ENCODE measurements at regions not wholly inside any gene's neighbourhood (a gene's known extent, or its start where the extent isn't known, plus 50 kb on each side); places are given as distances from the start of the nearest gene placed in this dataset.

DNA sequence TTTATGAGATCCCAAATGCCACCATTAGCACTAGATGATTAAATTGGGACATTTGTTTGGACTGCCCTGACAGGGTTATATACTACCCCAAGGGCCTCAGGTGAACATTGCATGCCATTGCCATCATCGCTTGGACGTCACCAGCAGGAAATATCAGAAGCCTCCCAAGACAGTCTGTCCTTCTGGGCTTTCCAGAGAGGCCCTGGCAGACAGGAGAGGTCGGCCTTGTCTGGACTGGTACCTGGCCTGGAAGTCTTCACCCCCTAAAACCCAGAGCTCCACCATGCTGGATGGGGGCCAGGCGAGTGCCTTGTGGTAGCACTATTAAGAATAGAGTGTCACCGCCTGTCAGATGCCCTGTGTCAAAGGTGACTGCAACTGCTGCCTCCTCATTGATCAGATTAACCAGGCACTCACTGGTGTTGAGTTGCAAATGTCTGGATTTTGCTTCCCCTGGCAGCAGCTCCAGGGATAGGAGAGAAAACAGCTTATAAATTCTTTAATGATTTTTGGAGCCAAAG is 324.1 kb upstream of the RASGRP1 start:
- in situ Hi-C loops (cut with HindIII; ENCODE audit: low pct_ligation_motif_present, low sequenced_read_pairs) = no loop called here
- Histone ChIP-seq H3K27me3 (replicated peaks) (no peaks in the 10 kb centered on the region), H3K27ac (no peak overlapping the region), H3K36me3 (replicated peaks) (no peaks in the 10 kb centered on the region), H3K4me3 (ENCODE audit: low read depth, low read length) (no peak overlapping the region)
- no peak for DNase-seq
- TF ChIP-seq, protein P1, sequence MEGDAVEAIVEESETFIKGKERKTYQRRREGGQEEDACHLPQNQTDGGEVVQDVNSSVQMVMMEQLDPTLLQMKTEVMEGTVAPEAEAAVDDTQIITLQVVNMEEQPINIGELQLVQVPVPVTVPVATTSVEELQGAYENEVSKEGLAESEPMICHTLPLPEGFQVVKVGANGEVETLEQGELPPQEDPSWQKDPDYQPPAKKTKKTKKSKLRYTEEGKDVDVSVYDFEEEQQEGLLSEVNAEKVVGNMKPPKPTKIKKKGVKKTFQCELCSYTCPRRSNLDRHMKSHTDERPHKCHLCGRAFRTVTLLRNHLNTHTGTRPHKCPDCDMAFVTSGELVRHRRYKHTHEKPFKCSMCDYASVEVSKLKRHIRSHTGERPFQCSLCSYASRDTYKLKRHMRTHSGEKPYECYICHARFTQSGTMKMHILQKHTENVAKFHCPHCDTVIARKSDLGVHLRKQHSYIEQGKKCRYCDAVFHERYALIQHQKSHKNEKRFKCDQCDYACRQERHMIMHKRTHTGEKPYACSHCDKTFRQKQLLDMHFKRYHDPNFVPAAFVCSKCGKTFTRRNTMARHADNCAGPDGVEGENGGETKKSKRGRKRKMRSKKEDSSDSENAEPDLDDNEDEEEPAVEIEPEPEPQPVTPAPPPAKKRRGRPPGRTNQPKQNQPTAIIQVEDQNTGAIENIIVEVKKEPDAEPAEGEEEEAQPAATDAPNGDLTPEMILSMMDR (IDR thresholded peaks at IDR 0.05; ENCODE audit: low read depth, low read length, missing control alignments) = no peak

DNA sequence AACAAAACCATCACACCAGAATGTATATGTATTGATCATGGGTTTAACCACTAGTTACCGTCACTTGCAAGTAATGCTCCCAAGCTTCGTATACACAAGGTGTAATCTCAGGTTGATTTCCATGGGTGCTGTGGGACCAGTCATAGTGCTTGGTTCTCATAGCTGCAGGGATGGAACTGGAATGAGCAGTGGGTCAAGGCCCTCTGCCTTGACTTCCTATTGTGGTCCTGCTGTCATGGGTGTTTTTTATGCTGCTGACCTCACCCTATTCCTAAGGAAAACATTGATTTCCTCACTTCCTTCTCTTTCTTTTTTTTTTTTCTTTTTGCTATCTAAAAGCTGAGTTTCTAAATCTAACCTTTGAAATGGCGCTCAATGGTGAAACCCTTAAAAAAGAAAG is 325.6 kb upstream of the RASGRP1 start:
- TF ChIP-seq, protein P1 (IDR thresholded peaks at IDR 0.05; ENCODE audit: low read depth, low read length, missing control alignments) = no peak
- in situ Hi-C loops (cut with HindIII; ENCODE audit: low pct_ligation_motif_present, low sequenced_read_pairs) = no loop called here
- no peaks in the 10 kb centered on the region for H3K27me3 ChIP-seq (replicated peaks)
- no peaks in the 10 kb centered on the region for H3K36me3 ChIP-seq (replicated peaks)
- no peak for DNase-seq
- no peak overlapping the region for H3K27ac ChIP-seq
- H3K4me3 ChIP-seq (ENCODE audit: low read depth, low read length) = no peak overlapping the region

DNA sequence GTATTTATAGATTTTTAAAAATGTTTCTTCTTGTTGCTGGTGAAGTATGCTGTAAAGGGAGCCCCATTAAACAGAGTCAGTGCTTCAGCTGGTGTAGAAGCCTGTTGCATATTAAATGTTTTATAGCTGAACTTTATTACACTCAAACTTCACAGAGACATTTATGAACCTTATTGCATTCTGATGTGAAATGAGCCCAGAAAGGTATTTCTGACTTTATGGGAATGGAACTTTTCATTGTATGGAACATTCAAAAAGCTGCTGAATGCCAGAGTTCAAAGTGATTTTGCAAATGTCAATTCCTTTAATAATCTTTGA is 329.3 kb upstream of the RASGRP1 start:
- H3K27ac ChIP-seq = peak overlapping the region; percentile 81
- TF ChIP-seq, protein P1 (IDR thresholded peaks at IDR 0.05; ENCODE audit: low read depth, low read length, missing control alignments) = no peak
- H3K36me3 ChIP-seq (replicated peaks) = no peaks in the 10 kb centered on the region
- H3K4me3 ChIP-seq (ENCODE audit: low read depth, low read length) = no peak overlapping the region
- in situ Hi-C loops (cut with HindIII; ENCODE audit: low pct_ligation_motif_present, low sequenced_read_pairs) = no loop called here
- no peaks in the 10 kb centered on the region for H3K27me3 ChIP-seq (replicated peaks)
- no peak for DNase-seq

DNA sequence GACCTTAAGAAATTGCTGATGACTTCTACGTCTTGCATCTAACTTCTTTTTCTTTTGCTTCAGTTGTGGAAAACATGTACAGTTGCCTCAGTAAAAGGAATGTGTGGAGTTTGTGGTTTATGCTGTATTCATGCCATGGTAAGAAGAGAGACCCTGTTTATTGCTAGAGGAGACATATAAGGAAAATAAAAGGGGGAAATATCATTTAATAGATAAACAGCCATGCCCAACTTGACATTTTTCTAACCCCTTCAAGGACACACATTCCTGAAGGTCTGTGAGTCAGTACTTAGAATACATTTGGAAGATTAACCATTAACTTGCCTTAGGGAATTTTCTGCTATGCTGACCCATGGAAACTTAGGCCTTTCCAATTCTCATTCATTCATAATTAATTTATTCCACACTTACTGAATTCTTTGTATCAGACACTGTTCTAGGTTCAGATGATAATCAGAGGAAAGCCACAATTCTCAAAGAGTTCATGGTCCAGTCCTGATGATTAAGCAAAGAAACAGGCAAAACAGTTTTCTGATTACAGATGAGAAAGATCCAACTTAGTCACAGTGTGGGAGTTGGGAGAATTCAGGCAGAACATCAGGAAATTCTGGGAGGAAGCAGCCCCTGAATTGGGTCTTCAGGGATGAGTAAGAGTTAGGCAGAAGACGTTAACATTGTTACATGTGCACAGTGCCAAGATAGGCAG is 329.8 kb upstream of the RASGRP1 start:
- DNase-seq = peak; percentile 86
- H3K36me3 ChIP-seq (replicated peaks) = no peaks in the 10 kb centered on the region
- H3K4me3 ChIP-seq (ENCODE audit: low read depth, low read length) = no peak overlapping the region
- peak overlapping the region; percentile 81 for H3K27ac ChIP-seq
- TF ChIP-seq, protein P1 (IDR thresholded peaks at IDR 0.05; ENCODE audit: low read depth, low read length, missing control alignments) = no peak
- in situ Hi-C loops (cut with HindIII; ENCODE audit: low pct_ligation_motif_present, low sequenced_read_pairs) = no loop called here
- H3K27me3 ChIP-seq (replicated peaks) = no peaks in the 10 kb centered on the region

DNA sequence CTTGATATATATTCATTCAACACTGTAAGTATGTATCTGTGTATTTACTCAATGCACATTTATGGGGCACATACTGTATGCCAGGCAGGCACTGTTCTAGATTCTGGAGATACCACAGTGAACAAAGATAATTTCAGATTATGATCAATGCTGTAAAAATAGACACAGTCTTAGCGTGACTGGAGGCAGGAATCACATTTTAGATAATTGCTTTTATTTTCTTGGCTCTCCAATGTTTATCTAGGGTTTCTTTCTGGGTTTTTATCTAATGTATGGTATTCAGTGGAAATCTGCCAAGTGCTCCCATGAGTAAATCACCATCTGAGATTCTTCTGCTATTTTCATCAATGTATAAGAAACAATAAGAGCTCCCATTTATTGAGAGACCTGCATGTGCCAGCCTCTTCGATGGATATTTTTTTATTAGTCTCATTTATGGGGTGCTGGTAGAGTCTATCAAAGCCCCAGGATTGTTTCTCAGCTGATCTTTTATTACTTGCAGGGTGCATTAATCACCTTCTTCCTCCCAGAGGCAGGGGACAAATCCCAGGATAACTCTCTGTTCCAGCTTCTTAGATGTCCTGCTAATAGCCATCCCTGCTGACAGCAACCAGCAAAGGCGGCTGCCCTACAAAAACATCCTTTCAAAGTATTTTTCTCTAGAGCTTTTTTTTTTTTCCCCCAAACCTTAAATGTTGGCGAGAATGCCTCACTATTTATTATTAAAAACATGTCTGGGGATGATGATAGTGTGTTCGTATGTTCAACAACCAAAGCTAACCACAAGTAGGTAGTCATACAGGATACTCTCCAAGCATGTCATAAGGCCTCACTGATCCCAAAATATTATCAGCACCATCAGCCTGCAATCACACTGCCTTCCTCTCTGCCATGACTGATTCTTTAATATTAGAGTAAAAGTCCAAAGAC is 331.0 kb upstream of the RASGRP1 start:
- H3K27me3 ChIP-seq (replicated peaks) = no peaks in the 10 kb centered on the region
- DNase-seq = peak; percentile 86
- peak overlapping the region; percentile 81 for H3K27ac ChIP-seq
- in situ Hi-C loops (cut with HindIII; ENCODE audit: low pct_ligation_motif_present, low sequenced_read_pairs) = no loop called here
- no peak overlapping the region for H3K4me3 ChIP-seq (ENCODE audit: low read depth, low read length)
- H3K36me3 ChIP-seq (replicated peaks) = no peaks in the 10 kb centered on the region
- TF ChIP-seq, protein P1 (IDR thresholded peaks at IDR 0.05; ENCODE audit: low read depth, low read length, missing control alignments) = no peak

All from brain microvascular endothelial cell (primary cell).